AG04450 (cell line): ENCODE measurements at regions not wholly inside any gene's neighbourhood (a gene's known extent, or its start where the extent isn't known, plus 50 kb on each side); places are given as distances from the start of the nearest gene placed in this dataset.

ENCODE experiments used
- CTCF ChIA-PET: fragments of 300-600, 350-600 bp; formaldehyde crosslinking; extraction: SDS; loops from one replicate; lab custom pipeline; 2022; ENCODE audit warnings: antibody characterized with exemption, inconsistent platforms; lab: Charles Lee
- POLR2A ChIA-PET: fragments of 350-600 bp; formaldehyde crosslinking; extraction: SDS; loops from one replicate; lab custom pipeline; 2021; ENCODE audit warnings: antibody characterized with exemption, inconsistent platforms; lab: Yijun Ruan, JAX
- DNase-seq: peaks from one replicate; pipeline ENCODE4 v3.0.0-alpha.2; 2011; ENCODE audit warnings: low read depth, low spot score
- H3K27ac ChIP-seq: one replicate; pipeline ENCODE4 v1.5.1; 2012; ENCODE audit warnings: low read depth, low read length, control low read depth
- H3K27me3 ChIP-seq: one replicate; pipeline ENCODE4 v1.6.0; 2012; ENCODE audit warnings: low read length; ENCODE audit not compliant: control insufficient read depth, insufficient read depth
- H3K4me3 ChIP-seq: 2 replicates; pipeline ENCODE4 v1.5.1; 2011; ENCODE audit warnings: mild to moderate bottlenecking, low read depth, low read length, control low read depth
- H3K9me3 ChIP-seq: 2 replicates; pipeline ENCODE4 v1.5.1; 2012; ENCODE audit warnings: low read length; ENCODE audit not compliant: control insufficient read depth, insufficient read depth
- TF ChIP-seq, protein P1 (sequence below): IDR thresholded peaks from 2 replicates; pipeline ENCODE4 v1.5.1; 2011; ENCODE audit warnings: low read depth, low read length, control low read depth, inconsistent platforms

GRCh38 chr14:100445436-100446088 lies 122.4 kb downstream of the SLC25A47 start:
- ChIA-PET CTCF (interaction anchor here (0.6 to 1.5 kb wide), 2 partner anchors 60 to 61 kb away, joined by 3 read pairs; no protein-coding TSS in a partner anchor), POLR2A (no interaction called here)
- H3K27me3 ChIP-seq: no peaks in the 10 kb centered on the region
- TF ChIP-seq, protein P1, sequence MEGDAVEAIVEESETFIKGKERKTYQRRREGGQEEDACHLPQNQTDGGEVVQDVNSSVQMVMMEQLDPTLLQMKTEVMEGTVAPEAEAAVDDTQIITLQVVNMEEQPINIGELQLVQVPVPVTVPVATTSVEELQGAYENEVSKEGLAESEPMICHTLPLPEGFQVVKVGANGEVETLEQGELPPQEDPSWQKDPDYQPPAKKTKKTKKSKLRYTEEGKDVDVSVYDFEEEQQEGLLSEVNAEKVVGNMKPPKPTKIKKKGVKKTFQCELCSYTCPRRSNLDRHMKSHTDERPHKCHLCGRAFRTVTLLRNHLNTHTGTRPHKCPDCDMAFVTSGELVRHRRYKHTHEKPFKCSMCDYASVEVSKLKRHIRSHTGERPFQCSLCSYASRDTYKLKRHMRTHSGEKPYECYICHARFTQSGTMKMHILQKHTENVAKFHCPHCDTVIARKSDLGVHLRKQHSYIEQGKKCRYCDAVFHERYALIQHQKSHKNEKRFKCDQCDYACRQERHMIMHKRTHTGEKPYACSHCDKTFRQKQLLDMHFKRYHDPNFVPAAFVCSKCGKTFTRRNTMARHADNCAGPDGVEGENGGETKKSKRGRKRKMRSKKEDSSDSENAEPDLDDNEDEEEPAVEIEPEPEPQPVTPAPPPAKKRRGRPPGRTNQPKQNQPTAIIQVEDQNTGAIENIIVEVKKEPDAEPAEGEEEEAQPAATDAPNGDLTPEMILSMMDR: no peak
- H3K27ac ChIP-seq: no peak overlapping the region
- DNase-seq: no peak
- no peaks in the 10 kb centered on the region for H3K9me3 ChIP-seq
- H3K4me3 ChIP-seq: no peak overlapping the region

DNA sequence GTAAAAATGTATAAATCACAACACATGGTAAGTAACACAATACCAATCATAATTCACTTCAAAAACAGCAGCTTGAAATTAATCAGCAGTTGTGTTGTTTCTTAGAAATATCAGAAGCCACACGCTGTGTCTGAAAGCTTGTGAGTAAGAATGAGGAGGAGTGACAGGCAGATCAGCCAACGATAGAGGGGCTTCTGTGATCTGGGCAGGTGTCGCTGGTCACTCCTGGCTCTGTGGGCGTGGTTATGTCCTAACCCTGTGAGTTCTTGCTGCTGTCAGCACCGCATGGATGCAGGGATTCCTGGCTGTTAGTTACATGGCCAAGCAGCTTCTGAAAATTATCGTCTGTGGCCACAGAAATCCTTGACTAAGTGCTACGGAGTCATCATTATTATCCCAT lies 123.4 kb downstream of the SLC25A47 start:
- Histone ChIP-seq H3K27ac (no peak overlapping the region), H3K27me3 (no peaks in the 10 kb centered on the region), H3K4me3 (no peak overlapping the region), H3K9me3 (no peaks in the 10 kb centered on the region)
- no peak for DNase-seq
- TF ChIP-seq, protein P1: no peak
- CTCF ChIA-PET: interaction anchor here (1.5 kb wide), 1 partner anchor 61 kb away, joined by 3 read pairs; no protein-coding TSS in a partner anchor
- POLR2A ChIA-PET: no interaction called here

- ChIA-PET CTCF (no interaction called here), POLR2A (no interaction called here)
- Histone ChIP-seq H3K9me3 (no peaks in the 10 kb centered on the region), H3K27ac (no peak overlapping the region), H3K4me3 (no peak overlapping the region), H3K27me3 (no peaks in the 10 kb centered on the region)
- TF ChIP-seq, protein P1: no peak
- DNase-seq: no peak
Observed at GRCh38 chr14:100448376-100448775, 125.2 kb downstream of the SLC25A47 start.

DNA sequence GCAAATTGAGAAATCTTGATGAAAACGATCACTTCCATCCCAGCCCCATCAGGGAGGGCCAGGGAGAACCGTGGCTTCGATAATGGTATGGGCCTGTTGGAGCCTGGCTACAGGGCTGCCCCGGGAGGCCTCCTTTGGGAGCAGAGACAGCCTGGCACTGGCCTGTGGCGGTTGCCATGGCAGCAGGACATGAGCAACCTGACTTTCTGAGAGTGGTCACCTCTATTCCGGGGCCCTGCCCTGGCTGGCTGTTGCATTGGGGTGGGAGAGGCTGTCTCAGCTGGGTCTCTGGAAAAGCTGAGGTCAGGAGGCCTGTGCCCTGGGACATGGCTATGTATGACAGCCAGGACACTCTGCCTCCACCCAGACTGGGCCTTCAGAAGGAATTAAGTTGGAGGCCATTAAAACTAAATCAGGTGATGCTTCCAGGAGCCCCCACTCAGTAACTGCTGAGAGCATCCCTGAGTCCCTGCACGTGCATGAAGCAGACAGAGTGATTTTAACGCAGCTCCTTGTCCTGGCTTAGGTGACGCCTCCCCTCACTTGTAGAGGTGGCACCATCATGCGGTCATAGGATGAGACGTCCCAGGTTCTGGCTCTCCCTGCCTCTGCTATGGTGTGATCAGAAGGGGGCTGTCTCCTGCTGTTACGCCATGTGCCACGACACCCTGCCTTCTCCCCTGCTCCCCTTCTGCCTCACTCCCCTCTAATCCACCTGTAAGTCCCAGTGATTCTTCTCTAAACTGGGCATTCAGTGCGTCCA lies 126.3 kb downstream of the SLC25A47 start:
- DNase-seq: no peak
- no peaks in the 10 kb centered on the region for H3K9me3 ChIP-seq
- CTCF ChIA-PET: no interaction called here
- H3K4me3 ChIP-seq: no peak overlapping the region
- H3K27me3 ChIP-seq: no peaks in the 10 kb centered on the region
- no peak overlapping the region for H3K27ac ChIP-seq
- POLR2A ChIA-PET: no interaction called here
- TF ChIP-seq, protein P1: no peak

DNA sequence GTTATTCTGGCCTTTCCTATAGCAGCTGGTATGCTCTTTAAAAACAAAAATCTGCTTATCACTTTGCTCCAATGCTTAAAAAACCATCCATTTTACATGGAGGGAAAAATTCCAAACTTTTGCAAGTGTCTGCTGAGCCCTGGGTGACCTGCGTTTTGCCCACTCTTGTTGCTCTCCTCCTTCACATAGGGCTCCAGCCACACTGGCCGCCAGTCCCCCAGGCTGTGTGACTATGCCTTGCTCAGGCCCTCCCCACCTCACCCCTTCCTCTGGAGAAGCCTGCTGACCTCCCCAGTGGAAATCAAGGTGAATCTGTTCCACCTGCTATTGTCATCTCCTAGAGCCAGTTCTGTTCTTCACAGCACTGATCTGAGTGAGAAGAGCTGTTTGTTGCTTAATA lies 126.9 kb downstream of the SLC25A47 start:
- H3K27ac ChIP-seq: no peak overlapping the region
- TF ChIP-seq, protein P1: no peak
- H3K27me3 ChIP-seq: no peaks in the 10 kb centered on the region
- H3K9me3 ChIP-seq: no peaks in the 10 kb centered on the region
- ChIA-PET CTCF (no interaction called here), POLR2A (no interaction called here)
- DNase-seq: no peak
- H3K4me3 ChIP-seq: no peak overlapping the region
